ENCODE measurements at regions not wholly inside any gene's neighbourhood (a gene's known extent, or its start where the extent isn't known, plus 50 kb on each side); places are given as distances from the start of the nearest gene placed in this dataset.

- Mint-ChIP-seq H3K9me3 (no peaks in the 10 kb centered on the region), H3K27me3 (ENCODE audit: insufficient read depth) (no peaks in the 10 kb centered on the region), H3K36me3 (ENCODE audit: low read depth) (peaks cover 10% of the 10 kb centered on the region), H3K27ac (peak overlapping the region; percentile 62), H3K4me3 (no peak overlapping the region), H3K4me1 (ENCODE audit: low read depth) (peaks cover 72% of the 10 kb centered on the region)
- intact Hi-C loops (cut with micrococcal nuclease) = loop anchor here (2.0 to 5.0 kb wide), 4 partner anchors 33 to 703 kb away; no protein-coding TSS in a partner anchor
- no peak for DNase-seq (ENCODE audit: low spot score)
Observed at GRCh38 chr3:5055357-5056110, 66.6 kb upstream of the ARL8B start.

- no peak for DNase-seq (ENCODE audit: low spot score)
- intact Hi-C loops (cut with micrococcal nuclease) = loop anchor here (2.0 to 5.0 kb wide), 4 partner anchors 33 to 704 kb away; no protein-coding TSS in a partner anchor
- no peak overlapping the region for H3K4me3 Mint-ChIP-seq
- peaks cover 10% of the 10 kb centered on the region for H3K36me3 Mint-ChIP-seq (ENCODE audit: low read depth)
- H3K9me3 Mint-ChIP-seq = no peaks in the 10 kb centered on the region
- H3K4me1 Mint-ChIP-seq (ENCODE audit: low read depth) = peaks cover 70% of the 10 kb centered on the region
- H3K27ac Mint-ChIP-seq = peak overlapping the region; percentile 62
- H3K27me3 Mint-ChIP-seq (ENCODE audit: insufficient read depth) = no peaks in the 10 kb centered on the region
Observed at GRCh38 chr3:5056111-5056391, 66.0 kb upstream of the ARL8B start.

GRCh38 chr3:5057272-5057671 lies 64.8 kb upstream of the ARL8B start:
- H3K27ac Mint-ChIP-seq = peak overlapping the region; percentile 53
- H3K36me3 Mint-ChIP-seq (ENCODE audit: low read depth) = peaks cover 9% of the 10 kb centered on the region
- intact Hi-C loops (cut with micrococcal nuclease) = loop anchor here (1.0 to 5.0 kb wide), 11 partner anchors 19 to 705 kb away; no protein-coding TSS in a partner anchor
- no peaks in the 10 kb centered on the region for H3K27me3 Mint-ChIP-seq (ENCODE audit: insufficient read depth)
- H3K4me3 Mint-ChIP-seq = no peak overlapping the region
- H3K9me3 Mint-ChIP-seq = no peaks in the 10 kb centered on the region
- H3K4me1 Mint-ChIP-seq (ENCODE audit: low read depth) = peaks cover 58% of the 10 kb centered on the region
- DNase-seq (ENCODE audit: low spot score) = no peak

- Mint-ChIP-seq H3K36me3 (ENCODE audit: low read depth) (peaks cover 5% of the 10 kb centered on the region), H3K27me3 (ENCODE audit: insufficient read depth) (no peaks in the 10 kb centered on the region), H3K4me3 (peak overlapping the region; percentile 23), H3K27ac (peak overlapping the region; percentile 53), H3K4me1 (ENCODE audit: low read depth) (peaks cover 52% of the 10 kb centered on the region), H3K9me3 (no peaks in the 10 kb centered on the region)
- intact Hi-C loops (cut with micrococcal nuclease) = loop anchor here (1.0 to 5.0 kb wide), 12 partner anchors 20 to 706 kb away; no protein-coding TSS in a partner anchor
- peak; percentile 69 for DNase-seq (ENCODE audit: low spot score)
Observed at GRCh38 chr3:5057857-5058324, 64.2 kb upstream of the ARL8B start.

GRCh38 chr3:5058471-5058951 lies 63.6 kb upstream of the ARL8B start:
- H3K36me3 Mint-ChIP-seq (ENCODE audit: low read depth) = peaks cover 5% of the 10 kb centered on the region
- intact Hi-C loops (cut with micrococcal nuclease) = loop anchor here (2.0 to 5.0 kb wide), 2 partner anchors 398 to 706 kb away; no protein-coding TSS in a partner anchor

GRCh38 chr3:5059782-5060181 lies 62.3 kb upstream of the ARL8B start:
- Mint-ChIP-seq H3K9me3 (no peaks in the 10 kb centered on the region), H3K4me1 (ENCODE audit: low read depth) (peaks cover 37% of the 10 kb centered on the region), H3K27me3 (ENCODE audit: insufficient read depth) (no peaks in the 10 kb centered on the region), H3K36me3 (ENCODE audit: low read depth) (peaks cover 5% of the 10 kb centered on the region), H3K27ac (no peak overlapping the region), H3K4me3 (no peak overlapping the region)
- intact Hi-C loops (cut with micrococcal nuclease) = loop anchor here (2.0 to 5.0 kb wide), 2 partner anchors 399 to 707 kb away; no protein-coding TSS in a partner anchor
- no peak for DNase-seq (ENCODE audit: low spot score)

More at GRCh38 chr3:5058471-5058951, 63.6 kb upstream of the ARL8B start:
- Mint-ChIP-seq H3K4me3 (no peak overlapping the region), H3K27ac (no peak overlapping the region), H3K9me3 (no peaks in the 10 kb centered on the region), H3K27me3 (ENCODE audit: insufficient read depth) (no peaks in the 10 kb centered on the region), H3K4me1 (ENCODE audit: low read depth) (peaks cover 45% of the 10 kb centered on the region)
- DNase-seq (ENCODE audit: low spot score) = no peak

- Mint-ChIP-seq H3K4me3 (no peak overlapping the region), H3K36me3 (ENCODE audit: low read depth) (no peaks in the 10 kb centered on the region), H3K4me1 (ENCODE audit: low read depth) (peaks cover 25% of the 10 kb centered on the region), H3K9me3 (no peaks in the 10 kb centered on the region), H3K27me3 (ENCODE audit: insufficient read depth) (peaks cover 3% of the 10 kb centered on the region), H3K27ac (no peak overlapping the region)
- no peak for DNase-seq (ENCODE audit: low spot score)
- intact Hi-C loops (cut with micrococcal nuclease) = no loop called here
Observed at GRCh38 chr3:5061218-5061569, 60.9 kb upstream of the ARL8B start.

GRCh38 chr3:5063724-5064123 lies 58.4 kb upstream of the ARL8B start:
- H3K36me3 Mint-ChIP-seq (ENCODE audit: low read depth) = no peaks in the 10 kb centered on the region
- DNase-seq (ENCODE audit: low spot score) = no peak
- intact Hi-C loops (cut with micrococcal nuclease) = no loop called here
- H3K9me3 Mint-ChIP-seq = no peaks in the 10 kb centered on the region
- no peak overlapping the region for H3K4me3 Mint-ChIP-seq
- peaks cover 8% of the 10 kb centered on the region for H3K27me3 Mint-ChIP-seq (ENCODE audit: insufficient read depth)
- H3K27ac Mint-ChIP-seq = no peak overlapping the region
- peaks cover 12% of the 10 kb centered on the region for H3K4me1 Mint-ChIP-seq (ENCODE audit: low read depth)

- Mint-ChIP-seq H3K9me3 (no peaks in the 10 kb centered on the region), H3K4me1 (ENCODE audit: low read depth) (no peaks in the 10 kb centered on the region), H3K27ac (no peak overlapping the region), H3K36me3 (ENCODE audit: low read depth) (no peaks in the 10 kb centered on the region), H3K4me3 (no peak overlapping the region), H3K27me3 (ENCODE audit: insufficient read depth) (peaks cover 29% of the 10 kb centered on the region)
- intact Hi-C loops (cut with micrococcal nuclease) = no loop called here
- DNase-seq (ENCODE audit: low spot score) = no peak
Observed at GRCh38 chr3:5068531-5069050, 53.5 kb upstream of the ARL8B start.

GRCh38 chr3:5069627-5070026 lies 52.5 kb upstream of the ARL8B start:
- intact Hi-C loops (cut with micrococcal nuclease) = no loop called here
- Mint-ChIP-seq H3K27me3 (ENCODE audit: insufficient read depth) (peaks cover 32% of the 10 kb centered on the region), H3K27ac (no peak overlapping the region), H3K4me1 (ENCODE audit: low read depth) (no peaks in the 10 kb centered on the region), H3K9me3 (no peaks in the 10 kb centered on the region), H3K36me3 (ENCODE audit: low read depth) (no peaks in the 10 kb centered on the region), H3K4me3 (no peak overlapping the region)
- DNase-seq (ENCODE audit: low spot score) = no peak

- intact Hi-C loops (cut with micrococcal nuclease) = no loop called here
- Mint-ChIP-seq H3K27ac (no peak overlapping the region), H3K27me3 (ENCODE audit: insufficient read depth) (peaks cover 36% of the 10 kb centered on the region), H3K9me3 (no peaks in the 10 kb centered on the region), H3K4me3 (no peak overlapping the region), H3K4me1 (ENCODE audit: low read depth) (no peaks in the 10 kb centered on the region), H3K36me3 (ENCODE audit: low read depth) (no peaks in the 10 kb centered on the region)
- no peak for DNase-seq (ENCODE audit: low spot score)
Observed at GRCh38 chr3:5071061-5071460, 51.0 kb upstream of the ARL8B start.

GRCh38 chr3:5072100-5072816 lies 49.8 kb upstream of the ARL8B start:
- no peak overlapping the region for H3K27ac Mint-ChIP-seq
- peaks cover 31% of the 10 kb centered on the region for H3K27me3 Mint-ChIP-seq (ENCODE audit: insufficient read depth)
- DNase-seq (ENCODE audit: low spot score) = no peak
- H3K4me3 Mint-ChIP-seq = no peak overlapping the region
- H3K4me1 Mint-ChIP-seq (ENCODE audit: low read depth) = no peaks in the 10 kb centered on the region
- intact Hi-C loops (cut with micrococcal nuclease) = no loop called here
- H3K36me3 Mint-ChIP-seq (ENCODE audit: low read depth) = no peaks in the 10 kb centered on the region
- H3K9me3 Mint-ChIP-seq = no peaks in the 10 kb centered on the region
